HUES6 (cell line): ENCODE measurements at regions not wholly inside any gene's neighbourhood (a gene's known extent, or its start where the extent isn't known, plus 50 kb on each side); places are given as distances from the start of the nearest gene placed in this dataset.

Experiments
- H3K27ac ChIP-seq: 2 replicates; pipeline ENCODE4 v1.7.0; 2013; ENCODE audit warnings: low read depth, mild to moderate bottlenecking, low read length, inconsistent platforms
- H3K27me3 ChIP-seq: 2 replicates; pipeline ENCODE4 v1.6.1; 2013; ENCODE audit warnings: low read length; ENCODE audit not compliant: control insufficient read depth, insufficient read depth
- H3K36me3 ChIP-seq: 2 replicates; pipeline ENCODE4 v1.6.1; 2013; ENCODE audit warnings: low read length; ENCODE audit not compliant: control insufficient read depth, insufficient read depth
- H3K4me1 ChIP-seq: 2 replicates; pipeline ENCODE4 v1.6.1; 2013; ENCODE audit warnings: low read length; ENCODE audit not compliant: control insufficient read depth, insufficient read depth
- H3K4me3 ChIP-seq: 2 replicates; pipeline ENCODE4 v1.5.1; 2013; ENCODE audit warnings: low read depth, low read length
- H3K9ac ChIP-seq: one replicate; pipeline ENCODE4 v1.6.1; 2013; ENCODE audit warnings: mild to moderate bottlenecking, low read length
- H3K9me3 ChIP-seq: 2 replicates; pipeline ENCODE4 v1.6.1; 2013; ENCODE audit warnings: low read depth, low read length; ENCODE audit not compliant: control insufficient read depth, insufficient read depth

GRCh38 chrX:68935362-68935761 is 106.5 kb downstream of the EFNB1 start:
- Histone ChIP-seq H3K27me3 (0 out of 2 replicates have a peak, but pooled peaks cover 5% of the 10 kb centered on the region), H3K4me1 (peaks cover 18% of the 10 kb centered on the region), H3K4me3 (no peak overlapping the region), H3K9ac (no peak overlapping the region), H3K36me3 (no peaks in the 10 kb centered on the region), H3K27ac (no peak overlapping the region), H3K9me3 (no peaks in the 10 kb centered on the region)

DNA sequence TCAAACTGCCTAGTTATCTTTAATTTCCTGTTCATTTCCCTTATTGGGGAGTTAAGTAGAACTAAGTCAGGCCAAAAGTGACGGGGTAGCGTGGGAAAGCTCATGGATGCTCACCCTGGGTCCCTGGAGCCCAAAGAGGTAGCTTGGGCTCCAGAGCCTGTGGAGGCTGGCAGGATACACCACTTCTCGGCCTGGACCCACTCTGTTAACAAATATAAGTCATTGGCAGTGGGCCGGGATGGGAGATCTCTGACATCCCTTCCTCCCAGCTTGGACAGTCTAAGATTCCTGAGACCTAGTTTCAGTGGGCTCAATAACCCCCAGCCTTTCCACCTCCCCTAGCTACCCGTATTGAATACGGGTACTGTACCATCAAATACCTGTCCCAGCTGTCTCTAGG is 106.1 kb downstream of the EFNB1 start:
- Histone ChIP-seq H3K9ac (no peak overlapping the region), H3K4me3 (no peak overlapping the region), H3K36me3 (no peaks in the 10 kb centered on the region), H3K4me1 (peaks cover 15% of the 10 kb centered on the region), H3K27me3 (0 out of 2 replicates have a peak, but pooled peaks cover 5% of the 10 kb centered on the region), H3K9me3 (no peaks in the 10 kb centered on the region), H3K27ac (no peak overlapping the region)

- peaks cover 19% of the 10 kb centered on the region for H3K4me1 ChIP-seq
- 0 out of 2 replicates have a peak, but pooled peaks cover 5% of the 10 kb centered on the region for H3K27me3 ChIP-seq
- H3K9ac ChIP-seq = no peak overlapping the region
- H3K9me3 ChIP-seq = no peaks in the 10 kb centered on the region
- no peaks in the 10 kb centered on the region for H3K36me3 ChIP-seq
- no peak overlapping the region for H3K27ac ChIP-seq
- no peak overlapping the region for H3K4me3 ChIP-seq
These were observed 105.6 kb downstream of the EFNB1 start for GRCh38 chrX:68934421-68934820.

GRCh38 chrX:68932611-68933010 is 103.8 kb downstream of the EFNB1 start:
- Histone ChIP-seq H3K4me1 (peaks cover 17% of the 10 kb centered on the region; the same call in 1 of the 2 replicates), H3K27me3 (0 out of 2 replicates have a peak, but pooled peaks cover 5% of the 10 kb centered on the region), H3K27ac (no peak overlapping the region), H3K4me3 (no peak overlapping the region), H3K9ac (no peak overlapping the region), H3K9me3 (no peaks in the 10 kb centered on the region), H3K36me3 (no peaks in the 10 kb centered on the region)

- Histone ChIP-seq H3K4me1 (peaks cover 21% of the 10 kb centered on the region; the same call in 1 of the 2 replicates), H3K27ac (no peak overlapping the region), H3K36me3 (no peaks in the 10 kb centered on the region), H3K9ac (no peak overlapping the region), H3K4me3 (no peak overlapping the region), H3K27me3 (0 out of 2 replicates have a peak, but pooled peaks cover under 1% of the 10 kb centered on the region), H3K9me3 (no peaks in the 10 kb centered on the region)
These were observed 102.5 kb downstream of the EFNB1 start for GRCh38 chrX:68931345-68931744.

DNA sequence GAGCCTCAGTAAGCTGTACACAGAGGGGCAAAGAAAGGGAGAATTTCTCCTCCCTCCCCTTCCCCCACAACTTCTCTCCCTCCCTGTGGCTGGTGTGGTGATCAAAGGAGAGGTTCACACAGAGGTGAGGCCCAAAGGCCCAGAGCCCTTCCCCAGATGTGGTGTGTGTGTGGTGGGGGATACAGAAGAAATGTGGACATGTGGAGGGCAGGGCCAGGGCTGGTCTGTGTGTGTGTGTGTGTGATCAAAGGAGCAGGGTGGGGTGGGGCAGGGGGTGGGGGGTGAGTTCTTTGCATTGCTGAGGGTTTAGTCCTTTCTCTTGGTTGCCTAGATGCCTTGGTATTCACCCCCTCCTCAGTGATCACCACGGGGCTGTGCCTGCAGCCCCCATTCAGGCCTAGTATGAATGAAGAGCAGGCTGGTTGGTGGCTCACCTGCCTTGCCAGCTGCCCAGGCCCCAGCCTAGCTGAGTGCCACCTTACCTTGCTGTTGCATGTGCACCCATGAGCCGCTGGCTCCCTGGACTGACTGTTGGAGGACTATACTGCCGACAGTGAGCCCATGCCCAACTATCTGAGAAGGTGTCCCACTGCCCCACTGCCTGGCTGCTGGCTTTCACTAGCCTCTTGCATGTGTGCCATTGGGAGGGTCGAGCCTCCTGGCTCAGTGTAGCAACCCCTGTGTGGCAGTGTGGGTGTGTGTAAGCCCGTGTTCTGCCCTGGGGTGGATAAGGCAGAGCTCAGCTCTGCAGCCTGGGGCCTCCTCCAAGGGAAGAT is 101.9 kb downstream of the EFNB1 start:
- H3K4me1 ChIP-seq = peaks cover 21% of the 10 kb centered on the region; the same call in 1 of the 2 replicates
- no peak overlapping the region for H3K4me3 ChIP-seq
- no peak overlapping the region for H3K27ac ChIP-seq
- no peaks in the 10 kb centered on the region; the same call in 1 of the 2 replicates for H3K9me3 ChIP-seq
- no peak overlapping the region for H3K9ac ChIP-seq
- no peaks in the 10 kb centered on the region for H3K36me3 ChIP-seq
- no peaks in the 10 kb centered on the region for H3K27me3 ChIP-seq

GRCh38 chrX:68929332-68930150 is 100.7 kb downstream of the EFNB1 start:
- no peak overlapping the region for H3K27ac ChIP-seq
- no peak overlapping the region for H3K4me3 ChIP-seq
- no peaks in the 10 kb centered on the region for H3K36me3 ChIP-seq
- H3K4me1 ChIP-seq = peaks cover 21% of the 10 kb centered on the region; the same call in 1 of the 2 replicates
- H3K9ac ChIP-seq = no peak overlapping the region
- H3K27me3 ChIP-seq = no peaks in the 10 kb centered on the region
- H3K9me3 ChIP-seq = no peaks in the 10 kb centered on the region; the same call in 1 of the 2 replicates

- Histone ChIP-seq H3K36me3 (no peaks in the 10 kb centered on the region), H3K9ac (no peak overlapping the region), H3K27ac (no peak overlapping the region), H3K4me1 (peaks cover 21% of the 10 kb centered on the region; the same call in 1 of the 2 replicates), H3K4me3 (no peak overlapping the region), H3K9me3 (no peaks in the 10 kb centered on the region; the same call in 1 of the 2 replicates), H3K27me3 (peaks cover 3% of the 10 kb centered on the region; the same call in 1 of the 2 replicates)
These were observed 99.6 kb downstream of the EFNB1 start for GRCh38 chrX:68928401-68928800.

DNA sequence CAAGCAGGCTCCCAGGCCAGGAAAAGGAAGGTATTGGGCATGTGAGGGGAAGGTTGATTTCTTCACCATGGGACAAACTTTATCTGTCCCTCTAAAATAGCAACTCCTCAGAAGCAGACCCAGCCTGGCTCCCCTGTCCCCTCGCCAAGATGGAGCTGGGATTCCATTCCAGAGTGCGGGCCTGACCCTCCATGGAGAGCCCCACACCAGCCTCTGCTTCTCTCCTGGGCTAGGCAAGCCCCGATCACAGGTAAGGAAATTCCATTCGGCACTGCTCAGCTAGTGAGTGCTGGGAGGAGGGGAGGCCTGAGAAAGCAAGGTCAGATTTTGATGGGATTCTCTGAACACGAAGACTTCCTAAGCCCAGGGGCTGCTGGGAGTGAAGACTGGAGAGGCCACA is 98.4 kb downstream of the EFNB1 start:
- H3K4me1 ChIP-seq = peaks cover 21% of the 10 kb centered on the region; the same call in 1 of the 2 replicates
- H3K36me3 ChIP-seq = no peaks in the 10 kb centered on the region

DNA sequence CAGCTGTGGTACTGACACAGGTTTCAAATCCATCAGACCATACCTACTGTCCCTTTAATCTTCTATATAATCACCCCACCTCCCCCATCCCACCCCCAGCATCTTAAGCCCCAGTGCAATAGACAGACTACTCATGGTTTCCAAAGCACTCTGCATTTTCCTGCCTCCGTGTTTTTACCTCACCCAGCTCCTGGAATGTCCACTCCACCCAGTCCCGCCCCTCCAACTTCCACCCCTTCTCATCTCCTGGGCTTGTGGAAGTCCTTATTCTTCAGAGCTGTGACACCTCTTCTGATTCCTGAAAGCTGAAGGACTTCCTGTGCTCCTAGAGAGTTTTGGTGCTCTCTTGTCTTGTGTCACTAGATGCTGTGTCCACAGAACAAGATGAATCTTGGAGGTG is 94.3 kb downstream of the EFNB1 start:
- Histone ChIP-seq H3K4me3 (no peak overlapping the region), H3K27me3 (peaks cover 3% of the 10 kb centered on the region; the same call in 1 of the 2 replicates), H3K4me1 (peaks cover 9% of the 10 kb centered on the region; the same call in 1 of the 2 replicates), H3K9ac (no peak overlapping the region), H3K9me3 (no peaks in the 10 kb centered on the region; the same call in 1 of the 2 replicates), H3K36me3 (no peaks in the 10 kb centered on the region), H3K27ac (no peak overlapping the region)

More for the DNA sequence above, 98.4 kb downstream of the EFNB1 start:
- Histone ChIP-seq H3K27ac (no peak overlapping the region), H3K27me3 (peaks cover 3% of the 10 kb centered on the region; the same call in 1 of the 2 replicates), H3K9me3 (no peaks in the 10 kb centered on the region; the same call in 1 of the 2 replicates), H3K9ac (no peak overlapping the region), H3K4me3 (no peak overlapping the region)
